ENCODE measurements at regions not wholly inside any gene's neighbourhood (a gene's known extent, or its start where the extent isn't known, plus 50 kb on each side); places are given as distances from the start of the nearest gene placed in this dataset.

GRCh38 chr10:22792161-22792560 is 77.8 kb upstream of the PIP4K2A start:
- Mint-ChIP-seq H3K27me3 (ENCODE audit: low read depth, unreplicated experiment) (no peaks in the 10 kb centered on the region), H3K27ac (ENCODE audit: unreplicated experiment) (no peak overlapping the region), H3K4me3 (ENCODE audit: unreplicated experiment) (no peak overlapping the region), H3K9me3 (ENCODE audit: unreplicated experiment) (no peaks in the 10 kb centered on the region), H3K4me1 (ENCODE audit: low read depth, unreplicated experiment) (no peaks in the 10 kb centered on the region), H3K36me3 (ENCODE audit: low read depth, unreplicated experiment) (peaks cover 2% of the 10 kb centered on the region)
- no peak for DNase-seq (ENCODE audit: low read depth)
- Histone ChIP-seq H2AFZ (ENCODE audit: low read depth, low read length) (no peak overlapping the region), H4K20me1 (ENCODE audit: insufficient read depth, low read length) (no peaks in the 10 kb centered on the region), H3K4me3 (ENCODE audit: insufficient read depth, low read depth, low read length) (no peak overlapping the region), H3K9me3 (ENCODE audit: insufficient read depth, low read depth, low read length) (no peaks in the 10 kb centered on the region), H3K9ac (ENCODE audit: low read length) (no peak overlapping the region), H3K36me3 (ENCODE audit: insufficient read depth, low read length) (no peaks in the 10 kb centered on the region), H3K79me2 (ENCODE audit: insufficient read depth, low read length) (no peaks in the 10 kb centered on the region), H3K27me3 (ENCODE audit: insufficient read depth, low read length) (no peaks in the 10 kb centered on the region), H3K27ac (ENCODE audit: low read depth, low read length) (no peak overlapping the region), H3K4me2 (ENCODE audit: low read length) (no peak overlapping the region), H3K4me1 (ENCODE audit: insufficient read depth, low read length) (no peaks in the 10 kb centered on the region)
- FAIRE-seq: no peak
- TF ChIP-seq CTCF (IDR thresholded peaks at IDR 0.05; ENCODE audit: insufficient read depth, low read depth, low read length) (no peak), EZH2 (IDR thresholded peaks at IDR 0.05; ENCODE audit: insufficient read depth, low read length) (no peak)

- no peaks in the 10 kb centered on the region for H3K36me3 ChIP-seq (ENCODE audit: insufficient read depth, low read length)
- Mint-ChIP-seq H3K4me1 (ENCODE audit: low read depth, unreplicated experiment) (no peaks in the 10 kb centered on the region), H3K27ac (ENCODE audit: unreplicated experiment) (no peak overlapping the region), H3K36me3 (ENCODE audit: low read depth, unreplicated experiment) (peaks cover 2% of the 10 kb centered on the region), H3K9me3 (ENCODE audit: unreplicated experiment) (no peaks in the 10 kb centered on the region), H3K4me3 (ENCODE audit: unreplicated experiment) (no peak overlapping the region), H3K27me3 (ENCODE audit: low read depth, unreplicated experiment) (no peaks in the 10 kb centered on the region)
- no peaks in the 10 kb centered on the region for H3K27me3 ChIP-seq (ENCODE audit: insufficient read depth, low read length)
- H3K9me3 ChIP-seq (ENCODE audit: insufficient read depth, low read depth, low read length): no peaks in the 10 kb centered on the region
- no peaks in the 10 kb centered on the region for H4K20me1 ChIP-seq (ENCODE audit: insufficient read depth, low read length)
- DNase-seq (ENCODE audit: low read depth) (no peak), FAIRE-seq (no peak)
- no peaks in the 10 kb centered on the region for H3K79me2 ChIP-seq (ENCODE audit: insufficient read depth, low read length)
- no peak overlapping the region for H3K4me3 ChIP-seq (ENCODE audit: insufficient read depth, low read depth, low read length)
- no peak overlapping the region for H3K27ac ChIP-seq (ENCODE audit: low read depth, low read length)
- H3K9ac ChIP-seq (ENCODE audit: low read length): no peak overlapping the region
- TF ChIP-seq EZH2 (IDR thresholded peaks at IDR 0.05; ENCODE audit: insufficient read depth, low read length) (no peak), CTCF (IDR thresholded peaks at IDR 0.05; ENCODE audit: insufficient read depth, low read depth, low read length) (no peak)
- no peaks in the 10 kb centered on the region for H3K4me1 ChIP-seq (ENCODE audit: insufficient read depth, low read length)
- no peak overlapping the region for H2AFZ ChIP-seq (ENCODE audit: low read depth, low read length)
- H3K4me2 ChIP-seq (ENCODE audit: low read length): no peak overlapping the region
These were observed 77.3 kb upstream of the PIP4K2A start for GRCh38 chr10:22791665-22792064.

GRCh38 chr10:22784668-22785067 is 70.3 kb upstream of the PIP4K2A start:
- Mint-ChIP-seq H3K4me1 (ENCODE audit: low read depth, unreplicated experiment) (no peaks in the 10 kb centered on the region), H3K4me3 (ENCODE audit: unreplicated experiment) (no peak overlapping the region), H3K27me3 (ENCODE audit: low read depth, unreplicated experiment) (no peaks in the 10 kb centered on the region), H3K27ac (ENCODE audit: unreplicated experiment) (no peak overlapping the region), H3K9me3 (ENCODE audit: unreplicated experiment) (no peaks in the 10 kb centered on the region), H3K36me3 (ENCODE audit: low read depth, unreplicated experiment) (no peaks in the 10 kb centered on the region)
- H3K4me1 ChIP-seq (ENCODE audit: insufficient read depth, low read length): no peaks in the 10 kb centered on the region
- DNase-seq (ENCODE audit: low read depth) (no peak), FAIRE-seq (no peak)
- no peaks in the 10 kb centered on the region for H3K27me3 ChIP-seq (ENCODE audit: insufficient read depth, low read length)
- no peak overlapping the region for H3K4me2 ChIP-seq (ENCODE audit: low read length)
- no peak overlapping the region for H3K9ac ChIP-seq (ENCODE audit: low read length)
- no peaks in the 10 kb centered on the region for H3K9me3 ChIP-seq (ENCODE audit: insufficient read depth, low read depth, low read length)
- no peak overlapping the region for H2AFZ ChIP-seq (ENCODE audit: low read depth, low read length)
- no peak overlapping the region for H3K27ac ChIP-seq (ENCODE audit: low read depth, low read length)
- no peaks in the 10 kb centered on the region for H3K79me2 ChIP-seq (ENCODE audit: insufficient read depth, low read length)
- H4K20me1 ChIP-seq (ENCODE audit: insufficient read depth, low read length): no peaks in the 10 kb centered on the region
- no peaks in the 10 kb centered on the region for H3K36me3 ChIP-seq (ENCODE audit: insufficient read depth, low read length)
- no peak for TF ChIP-seq CTCF (IDR thresholded peaks at IDR 0.05; ENCODE audit: insufficient read depth, low read depth, low read length)
- TF ChIP-seq EZH2 (IDR thresholded peaks at IDR 0.05; ENCODE audit: insufficient read depth, low read length): no peak
- H3K4me3 ChIP-seq (ENCODE audit: insufficient read depth, low read depth, low read length): no peak overlapping the region
